K562 (cell line): ENCODE measurements at regions not wholly inside any gene's neighbourhood (a gene's known extent, or its start where the extent isn't known, plus 50 kb on each side); places are given as distances from the start of the nearest gene placed in this dataset.

Source experiments
- ATAC-seq: fragments of 200-7000 bp; cut with Tn5 transposase; 3 replicates; pipeline ENCODE4 v1.9.1; 2020; ENCODE audit warnings: moderate library complexity
- BruUV-seq: library from RNA; stranded (reverse); fragments of 400-500 nt; replicated peaks from 2 replicates; lab custom pipeline; 2021; lab: Mats Ljungman, UMichigan
- CTCF ChIA-PET: fragments of 300-600 bp; formaldehyde crosslinking; extraction: SDS; loops from one replicate; lab custom pipeline; 2021; ENCODE audit warnings: low intra/inter-chr PET ratio; lab: Yijun Ruan, JAX
- POLR2A ChIA-PET: fragments of 300-600, 350-650 bp; sonication (Branson Sonifier 250); formaldehyde crosslinking; extraction: SDS; loops from one replicate; lab custom pipeline; 2021; ENCODE audit warnings: antibody characterized with exemption, inconsistent platforms; lab: Yijun Ruan, JAX
- DNase-seq, 4 experiments: peaks; one replicate each; pipeline versions ENCODE4 v3.0.0 to v3.0.0-alpha.2; 2011 to 2018; ENCODE audit warnings: low spot score in 3 of 4, mixed read lengths in 3 of 4; ENCODE audit errors: extremely low read depth in 1 of 4
- FAIRE-seq: peaks from 2 replicates; lab custom pipeline; 2011; peaks lifted over from hg19 to GRCh38; lab: Jason Lieb, UNC
- H2AFZ ChIP-seq: 2 replicates; pipeline ENCODE4 v1.6.0; 2011; ENCODE audit warnings: low read depth, low read length, control low read depth, inconsistent platforms
- H3K27ac ChIP-seq: fragments of 200-600 bp; 3 replicates; pipeline ENCODE4 v1.8.0; 2011; ENCODE audit warnings: low read depth, mild to moderate bottlenecking, control low read depth, inconsistent platforms, low read length, moderate library complexity, mixed read lengths; ENCODE audit errors: extremely low read depth
- H3K27me3 ChIP-seq, 2 experiments: fragments of 300-600 bp in 1 of 2; 2 replicates in 1 of 2; 3 replicates in 1 of 2; pipeline versions ENCODE4 v1.6.0 to v1.8.0; 2011; ENCODE audit warnings: inconsistent platforms in 2 of 2, low read length in 2 of 2, mild to moderate bottlenecking in 1 of 2, mixed read lengths in 1 of 2, moderate library complexity in 1 of 2; ENCODE audit not compliant: control insufficient read depth in 2 of 2, insufficient read depth in 2 of 2
- H3K36me3 ChIP-seq: fragments of 300-600 bp; 3 replicates; pipeline ENCODE4 v1.8.0; 2011; ENCODE audit warnings: mild to moderate bottlenecking, low read length, inconsistent platforms; ENCODE audit not compliant: control insufficient read depth, insufficient read depth
- H3K4me1 ChIP-seq, 2 experiments: fragments of 200-600 bp in 1 of 2; replicated peaks in 1 of 2; 2 replicates in 1 of 2; 3 replicates in 1 of 2; pipeline versions ENCODE4 v1.5.1 to v1.8.0; 2011; ENCODE audit warnings: inconsistent platforms in 2 of 2, low read length in 2 of 2, mild to moderate bottlenecking in 1 of 2, mixed read lengths in 1 of 2, moderate library complexity in 1 of 2; ENCODE audit not compliant: control insufficient read depth in 2 of 2, insufficient read depth in 2 of 2
- H3K4me2 ChIP-seq: 2 replicates; pipeline ENCODE4 v1.6.1; 2011; ENCODE audit warnings: low read length, control low read depth, inconsistent platforms, mixed read lengths; ENCODE audit not compliant: insufficient read depth
- H3K4me3 ChIP-seq: fragments of 200-600 bp; sonication (generic), shearing (Covaris generic); 2 replicates; pipeline ENCODE4 v1.5.1; 2016; ENCODE audit warnings: control low read depth, inconsistent platforms
- H3K79me2 ChIP-seq: fragments of 200-600 bp; 3 replicates; pipeline ENCODE4 v1.8.0; 2011; ENCODE audit warnings: low read length, inconsistent platforms; ENCODE audit not compliant: control insufficient read depth, insufficient read depth
- H3K9ac ChIP-seq, 2 experiments: 2 replicates each; pipeline versions ENCODE4 v1.6.0 to v1.6.1; 2011; ENCODE audit warnings: low read depth in 2 of 2, low read length in 2 of 2, control low read depth in 1 of 2, inconsistent platforms in 1 of 2, mild to moderate bottlenecking in 1 of 2, mixed read lengths in 1 of 2; ENCODE audit not compliant: insufficient read depth in 1 of 2
- H3K9me1 ChIP-seq: one replicate; pipeline ENCODE4 v1.6.0; 2011; ENCODE audit warnings: inconsistent platforms, mild to moderate bottlenecking, low read length, moderate library complexity; ENCODE audit not compliant: control insufficient read depth, insufficient read depth
- H3K9me3 ChIP-seq: replicated peaks from 2 replicates; pipeline ENCODE4 v1.5.1; 2011; ENCODE audit warnings: low read depth, low read length, inconsistent platforms; ENCODE audit not compliant: control insufficient read depth, insufficient read depth
- H4K20me1 ChIP-seq: replicated peaks from 2 replicates; pipeline ENCODE4 v1.6.1; 2011; ENCODE audit warnings: low read length, inconsistent platforms, mixed read lengths; ENCODE audit not compliant: control insufficient read depth, insufficient read depth
- TFE3 ChIP-seq: fragments of 450-650 bp; formaldehyde crosslinking; IDR thresholded peaks from 2 replicates; pipeline ENCODE4 v1.4.0; 2020; ENCODE audit warnings: mild to moderate bottlenecking, mixed read lengths
- THAP12 ChIP-seq: fragments of 250-450 bp; sonication (Bioruptor Pico); IDR thresholded peaks from 2 replicates; pipeline ENCODE4 v1.9.0; 2021; ENCODE audit warnings: mild to moderate bottlenecking, inconsistent platforms
- WGBS: fragments of 100-300 bp; shearing (Covaris generic); methylation state at CpG from one replicate; pipeline ENCODE4 v1.1.6; 2016; ENCODE audit warnings: low coverage, mixed read lengths; ENCODE audit not compliant: insufficient coverage; ENCODE audit errors: missing lambda C conversion rate; 5-methylcytosine and 5-hydroxymethylcytosine counted together
- in situ Hi-C: fragments of 300-500 bp; cut with MboI; formaldehyde crosslinking; loops from 4 replicates; pipeline ENCODE4 v1.15.0; 2018; ENCODE audit warnings: inconsistent platforms, mixed read lengths
- intact Hi-C: fragments of 100-400 bp; cut with micrococcal nuclease; formaldehyde crosslinking; loops from 2 replicates; pipeline ENCODE4 v1.14.2; 2022

DNA sequence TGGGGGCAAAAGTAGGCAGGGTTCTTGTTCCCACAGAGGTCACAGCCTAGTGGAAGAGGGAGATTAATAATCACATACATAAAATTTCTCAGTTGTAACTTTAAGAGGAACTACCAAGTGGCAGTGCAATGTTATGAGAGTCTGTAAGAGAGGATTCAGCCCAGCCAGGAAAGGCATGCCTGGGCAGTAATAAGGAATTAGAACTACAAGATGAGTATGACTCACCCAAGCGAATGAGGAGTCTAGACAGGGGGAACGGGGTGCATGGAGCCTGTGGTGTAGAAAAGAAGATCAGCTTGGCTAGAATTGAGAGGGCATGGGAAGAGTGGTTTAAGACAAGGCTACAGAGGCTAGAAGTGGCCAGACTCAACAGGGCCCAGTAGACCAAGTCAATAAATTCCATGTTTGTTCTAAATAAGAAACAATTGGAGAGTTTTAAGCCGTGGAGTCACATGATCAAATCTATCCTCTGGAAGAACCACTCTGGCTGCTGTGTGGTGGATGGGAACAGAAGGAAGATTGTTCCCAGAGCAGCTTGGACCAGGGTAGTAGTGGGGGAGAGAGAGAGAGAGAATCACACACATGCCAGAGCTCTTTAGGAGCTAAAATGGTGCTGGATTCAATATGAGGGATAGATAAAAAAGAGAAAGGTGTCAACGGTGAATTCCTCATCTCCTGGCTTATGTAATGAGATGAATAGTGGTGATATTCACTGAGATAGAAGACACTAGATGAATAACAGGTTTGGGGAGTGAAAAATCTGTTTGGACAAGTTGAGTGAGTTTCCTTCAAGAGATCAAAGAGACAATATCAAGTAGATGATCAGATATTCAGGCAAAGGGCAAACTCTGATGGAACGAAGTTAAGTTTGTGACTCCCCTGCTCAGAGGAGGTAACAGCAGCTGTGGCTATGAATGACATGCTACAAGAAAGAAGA lies 265.1 kb downstream of the FGFR2 start:
- Histone ChIP-seq H3K27ac (no peak overlapping the region), H3K4me1 (no peaks in the 10 kb centered on the region), H3K9ac (no peak overlapping the region), H3K4me2 (no peak overlapping the region), H3K36me3 (no peaks in the 10 kb centered on the region), H3K27me3 (no peaks in the 10 kb centered on the region), H3K9me3 (no peaks in the 10 kb centered on the region), H3K79me2 (no peaks in the 10 kb centered on the region), H4K20me1 (no peaks in the 10 kb centered on the region), H2AFZ (no peak overlapping the region), H3K9me1 (no peaks in the 10 kb centered on the region), H3K4me3 (no peak overlapping the region)
- TF ChIP-seq THAP12 (CRISPR knock-in tag) (no peak), TFE3 (peak; percentile 22; the same call in 1 of the 2 replicates)
- intact Hi-C loops (no loop called here), in situ Hi-C loops (no loop called here)
- ChIA-PET POLR2A (interaction anchor here (0.6 to 0.8 kb wide), 2 partner anchors 42 to 499 kb away, joined by 3 read pairs; no protein-coding TSS in a partner anchor), CTCF (no interaction called here)
- DNase-seq (no peak), ATAC-seq (no peak), FAIRE-seq (no peak)
- BruUV-seq, result no TSS peak
- 11% methylated on average over 4 of the region's 5 CpGs for WGBS
